Vagina (tissue), 2 donors: ENCODE measurements at regions not wholly inside any gene's neighbourhood (a gene's known extent, or its start where the extent isn't known, plus 50 kb on each side); places are given as distances from the start of the nearest gene placed in this dataset.

ENCODE experiments used
- DNase-seq, 2 donors: peaks; one replicate each; pipeline ENCODE4 v3.0.0-alpha.2; 2017; ENCODE audit errors: extremely low spot score in 2 of 2
- H3K27ac ChIP-seq: fragments of 200-600 bp; sonication (generic); one replicate; pipeline ENCODE4 v1.5.1; 2019
- H3K27me3 ChIP-seq: fragments of 200-600 bp; sonication (generic); one replicate; pipeline ENCODE4 v1.5.1; 2019
- H3K36me3 ChIP-seq, 2 donors: fragments of 200-600 bp; sonication (generic); one replicate each; pipeline ENCODE4 v1.5.1; 2017 to 2019
- H3K4me1 ChIP-seq: fragments of 200-600 bp; sonication (generic); one replicate; pipeline ENCODE4 v1.5.1; 2019
- H3K4me3 ChIP-seq, 2 donors: fragments of 200-600 bp; sonication (generic); 1 replicate in 1 of 2; 2 replicates in 1 of 2; pipeline ENCODE4 v1.5.1; 2016 to 2019
- H3K9me3 ChIP-seq: fragments of 200-600 bp; sonication (generic); one replicate; pipeline ENCODE4 v1.5.1; 2019
- CTCF ChIP-seq, 3 experiments: fragments of 450-650 bp in 2 of 3; fragments of 200-600 bp in 1 of 3; sonication (generic) in 1 of 3; IDR thresholded peaks; one replicate each; pipeline ENCODE4 v1.5.1; 2017 to 2019; ENCODE audit warnings: antibody characterized with exemption in 3 of 3, mild to moderate bottlenecking in 2 of 3, moderate library complexity in 2 of 3
- POLR2A ChIP-seq, 2 donors: fragments of 450-650 bp; IDR thresholded peaks; one replicate each; pipeline ENCODE4 v1.6.1; 2017; ENCODE audit warnings: antibody characterized with exemption in 2 of 2, mild to moderate bottlenecking in 2 of 2, moderate library complexity in 2 of 2
- POLR2AphosphoS5 ChIP-seq, 2 donors: sonication (generic); formaldehyde crosslinking; IDR thresholded peaks; one replicate each; pipeline ENCODE4 v1.9.0; 2017; ENCODE audit warnings: antibody characterized with exemption in 2 of 2, mild to moderate bottlenecking in 2 of 2, low read depth in 1 of 2; ENCODE audit not compliant: insufficient read depth in 1 of 2
- intact Hi-C: fragments of 100-400 bp; cut with DNase I; formaldehyde crosslinking; loops from one replicate; pipeline ENCODE4 v1.15.1; 2023

- Histone ChIP-seq H3K36me3 (no peaks in the 10 kb centered on the region), H3K4me1 (no peaks in the 10 kb centered on the region)
Measured at GRCh38 chr2:122266636-122267035, 511.2 kb downstream of the TSN start.

GRCh38 chr2:122267947-122268346 lies 512.5 kb downstream of the TSN start:
- Histone ChIP-seq H3K36me3 (no peaks in the 10 kb centered on the region), H3K27me3 (no peaks in the 10 kb centered on the region), H3K27ac (no peak overlapping the region), H3K4me1 (no peaks in the 10 kb centered on the region), H3K4me3 (no peak overlapping the region), H3K9me3 (no peaks in the 10 kb centered on the region)
- no peak for DNase-seq
- intact Hi-C loops = no loop called here
- TF ChIP-seq CTCF (IDR thresholded peaks at IDR 0.05) = no peak
- TF ChIP-seq POLR2AphosphoS5 (IDR thresholded peaks at IDR 0.05; ENCODE audit: insufficient read depth in 1 of 2, low read depth in 1 of 2) = no peak
- no peak for TF ChIP-seq POLR2A (IDR thresholded peaks at IDR 0.05)

More at GRCh38 chr2:122266636-122267035, 511.2 kb downstream of the TSN start:
- TF ChIP-seq POLR2AphosphoS5 (IDR thresholded peaks at IDR 0.05; ENCODE audit: insufficient read depth in 1 of 2, low read depth in 1 of 2) = no peak
- no peak for TF ChIP-seq CTCF (IDR thresholded peaks at IDR 0.05)
- TF ChIP-seq POLR2A (IDR thresholded peaks at IDR 0.05) = no peak
- DNase-seq = no peak
- intact Hi-C loops = no loop called here
- no peaks in the 10 kb centered on the region for H3K9me3 ChIP-seq
- H3K27me3 ChIP-seq = no peaks in the 10 kb centered on the region
- no peak overlapping the region for H3K4me3 ChIP-seq
- no peak overlapping the region for H3K27ac ChIP-seq

GRCh38 chr2:122273785-122274419 lies 518.5 kb downstream of the TSN start:
- Histone ChIP-seq H3K9me3 (no peaks in the 10 kb centered on the region), H3K27ac (no peak overlapping the region), H3K4me3 (no peak overlapping the region), H3K27me3 (no peaks in the 10 kb centered on the region), H3K4me1 (no peaks in the 10 kb centered on the region), H3K36me3 (no peaks in the 10 kb centered on the region)
- intact Hi-C loops = no loop called here
- TF ChIP-seq POLR2AphosphoS5 (IDR thresholded peaks at IDR 0.05; ENCODE audit: insufficient read depth in 1 of 2, low read depth in 1 of 2) (no peak), POLR2A (IDR thresholded peaks at IDR 0.05) (no peak), CTCF (IDR thresholded peaks at IDR 0.05) (no peak)
- no peak for DNase-seq

GRCh38 chr2:122277956-122278355 lies 522.5 kb downstream of the TSN start:
- no peaks in the 10 kb centered on the region for H3K4me1 ChIP-seq
- TF ChIP-seq POLR2AphosphoS5 (IDR thresholded peaks at IDR 0.05; ENCODE audit: insufficient read depth in 1 of 2, low read depth in 1 of 2) = no peak
- no peak for TF ChIP-seq POLR2A (IDR thresholded peaks at IDR 0.05)
- no peak for TF ChIP-seq CTCF (IDR thresholded peaks at IDR 0.05)
- DNase-seq = no peak
- H3K27ac ChIP-seq = no peak overlapping the region
- H3K36me3 ChIP-seq = no peaks in the 10 kb centered on the region
- intact Hi-C loops = no loop called here
- H3K27me3 ChIP-seq = no peaks in the 10 kb centered on the region
- H3K4me3 ChIP-seq = no peak overlapping the region
- no peaks in the 10 kb centered on the region for H3K9me3 ChIP-seq

DNA sequence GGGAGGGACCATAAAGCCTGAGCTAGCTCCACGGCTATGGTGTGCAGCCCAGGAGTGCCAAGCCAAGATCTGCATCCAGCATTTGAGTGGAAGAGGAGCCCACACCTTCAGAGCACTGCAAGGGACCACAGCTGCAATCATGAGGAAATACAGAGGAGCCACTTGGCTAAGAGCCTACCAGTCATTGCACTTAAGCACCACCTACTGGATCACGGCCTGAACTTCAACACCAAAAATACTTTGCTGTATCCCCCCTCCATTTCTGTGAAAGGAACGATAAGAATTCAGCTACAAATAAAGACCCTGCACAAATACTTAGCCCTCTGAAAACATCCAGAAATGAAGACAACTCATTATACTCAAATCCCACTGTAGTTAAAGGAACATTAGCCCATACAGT lies 545.3 kb downstream of the TSN start:
- Histone ChIP-seq H3K27ac (no peak overlapping the region), H3K36me3 (no peaks in the 10 kb centered on the region), H3K27me3 (no peaks in the 10 kb centered on the region), H3K4me3 (no peak overlapping the region), H3K9me3 (no peaks in the 10 kb centered on the region), H3K4me1 (no peaks in the 10 kb centered on the region)
- TF ChIP-seq CTCF (IDR thresholded peaks at IDR 0.05) (no peak), POLR2A (IDR thresholded peaks at IDR 0.05) (no peak), POLR2AphosphoS5 (IDR thresholded peaks at IDR 0.05; ENCODE audit: insufficient read depth in 1 of 2, low read depth in 1 of 2) (no peak)
- intact Hi-C loops = no loop called here
- DNase-seq = no peak
